GM13976 (cell line): ENCODE measurements at regions not wholly inside any gene's neighbourhood (a gene's known extent, or its start where the extent isn't known, plus 50 kb on each side); places are given as distances from the start of the nearest gene placed in this dataset.

Experiments
- DNase-seq: peaks from one replicate; pipeline ENCODE4 v3.0.0; 2012; ENCODE audit warnings: low spot score
- CTCF ChIP-seq: IDR thresholded peaks from 2 replicates; pipeline ENCODE4 v1.5.1; 2012; ENCODE audit warnings: borderline replicate concordance, mild to moderate bottlenecking; ENCODE audit not compliant: insufficient read depth; ENCODE audit errors: extremely low read depth, missing control alignments, control extremely low read depth
- in situ Hi-C: fragments of 300-500 bp; cut with MboI; formaldehyde crosslinking; loops from one replicate; pipeline ENCODE4 v1.12.0; 2022; ENCODE audit warnings: low sequenced_read_pairs, mixed read lengths, inconsistent platforms; ENCODE audit not compliant: unreplicated experiment

- in situ Hi-C loops, result no loop called here
- no peak for DNase-seq
- TF ChIP-seq CTCF, result no peak
Measured at GRCh38 chr1:199641531-199641930, 386.0 kb upstream of the NR5A2 start.

GRCh38 chr1:199644912-199645311 is 382.6 kb upstream of the NR5A2 start:
- TF ChIP-seq CTCF, result no peak
- DNase-seq, result no peak
- in situ Hi-C loops, result no loop called here

- in situ Hi-C loops, result no loop called here
- TF ChIP-seq CTCF, result no peak
- no peak for DNase-seq
Measured at GRCh38 chr1:199646761-199647160, 380.7 kb upstream of the NR5A2 start.

GRCh38 chr1:199657449-199657848 is 370.1 kb upstream of the NR5A2 start:
- no peak for DNase-seq
- TF ChIP-seq CTCF, result no peak
- in situ Hi-C loops, result no loop called here

- TF ChIP-seq CTCF, result no peak
- in situ Hi-C loops, result no loop called here
- DNase-seq, result no peak
Measured at GRCh38 chr1:199660071-199660470, 367.4 kb upstream of the NR5A2 start.

- in situ Hi-C loops, result no loop called here
- no peak for TF ChIP-seq CTCF
- DNase-seq, result no peak
Measured at GRCh38 chr1:199665371-199665770, 362.1 kb upstream of the NR5A2 start.

GRCh38 chr1:199667089-199667488 is 360.4 kb upstream of the NR5A2 start:
- DNase-seq, result no peak
- TF ChIP-seq CTCF, result no peak
- in situ Hi-C loops, result no loop called here
